ENCODE measurements at regions not wholly inside any gene's neighbourhood (a gene's known extent, or its start where the extent isn't known, plus 50 kb on each side); places are given as distances from the start of the nearest gene placed in this dataset.

DNA sequence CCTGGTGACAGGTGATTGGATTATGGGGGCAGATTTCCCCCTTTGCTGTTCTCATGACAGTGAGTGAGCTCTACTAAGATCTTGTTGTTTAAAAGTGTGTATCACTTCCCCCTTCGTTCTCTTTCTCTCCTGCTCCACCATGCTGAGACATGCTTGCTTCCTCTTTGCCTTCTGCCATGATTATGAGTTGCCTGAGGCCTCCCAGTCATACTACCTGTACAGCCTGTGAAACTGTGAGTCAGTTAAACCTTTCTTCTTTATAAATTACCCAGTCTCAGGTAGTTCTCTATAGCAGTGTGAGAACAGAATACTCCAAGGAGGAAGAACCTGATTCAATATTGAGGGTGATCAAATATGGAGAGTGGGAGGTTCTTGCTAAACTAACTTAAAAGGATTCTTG lies 724.9 kb downstream of the DOK5 start:
- H3K4me3 Mint-ChIP-seq (ENCODE audit: unreplicated experiment), result no peak overlapping the region
- intact Hi-C loops (cut with micrococcal nuclease; ENCODE audit: unreplicated experiment), result no loop called here
- Histone ChIP-seq H3K4me1 (no peaks in the 10 kb centered on the region), H3K4me3 (ENCODE audit: low read depth, low read length) (no peak overlapping the region), H3K27me3 (replicated peaks; ENCODE audit: control insufficient read depth, insufficient read depth, low read length) (no peaks in the 10 kb centered on the region), H3K36me3 (ENCODE audit: control insufficient read depth, insufficient read depth, low read length) (no peaks in the 10 kb centered on the region), H3K9me3 (0 out of 2 replicates have a peak, but pooled peaks cover 8% of the 10 kb centered on the region)
- TF ChIP-seq, protein P1, sequence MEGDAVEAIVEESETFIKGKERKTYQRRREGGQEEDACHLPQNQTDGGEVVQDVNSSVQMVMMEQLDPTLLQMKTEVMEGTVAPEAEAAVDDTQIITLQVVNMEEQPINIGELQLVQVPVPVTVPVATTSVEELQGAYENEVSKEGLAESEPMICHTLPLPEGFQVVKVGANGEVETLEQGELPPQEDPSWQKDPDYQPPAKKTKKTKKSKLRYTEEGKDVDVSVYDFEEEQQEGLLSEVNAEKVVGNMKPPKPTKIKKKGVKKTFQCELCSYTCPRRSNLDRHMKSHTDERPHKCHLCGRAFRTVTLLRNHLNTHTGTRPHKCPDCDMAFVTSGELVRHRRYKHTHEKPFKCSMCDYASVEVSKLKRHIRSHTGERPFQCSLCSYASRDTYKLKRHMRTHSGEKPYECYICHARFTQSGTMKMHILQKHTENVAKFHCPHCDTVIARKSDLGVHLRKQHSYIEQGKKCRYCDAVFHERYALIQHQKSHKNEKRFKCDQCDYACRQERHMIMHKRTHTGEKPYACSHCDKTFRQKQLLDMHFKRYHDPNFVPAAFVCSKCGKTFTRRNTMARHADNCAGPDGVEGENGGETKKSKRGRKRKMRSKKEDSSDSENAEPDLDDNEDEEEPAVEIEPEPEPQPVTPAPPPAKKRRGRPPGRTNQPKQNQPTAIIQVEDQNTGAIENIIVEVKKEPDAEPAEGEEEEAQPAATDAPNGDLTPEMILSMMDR (IDR thresholded peaks at IDR 0.05; ENCODE audit: insufficient read depth in 1 of 2, low read depth in 1 of 2, low read length in 1 of 2, severe bottlenecking in 1 of 2, unreplicated experiment in 1 of 2), result no peak
- H3K9me3 Mint-ChIP-seq (ENCODE audit: unreplicated experiment), result no peaks in the 10 kb centered on the region
- no peaks in the 10 kb centered on the region for H3K4me1 Mint-ChIP-seq (ENCODE audit: low read depth, unreplicated experiment)
- no peak for DNase-seq
- H3K27ac Mint-ChIP-seq (ENCODE audit: unreplicated experiment), result no peak overlapping the region
- no TSS peak for BruUV-seq (replicated peaks)
- H3K36me3 Mint-ChIP-seq (ENCODE audit: insufficient read depth, unreplicated experiment), result no peaks in the 10 kb centered on the region
- no peaks in the 10 kb centered on the region for H3K27me3 Mint-ChIP-seq (ENCODE audit: insufficient read depth, unreplicated experiment)
- CTCF ChIA-PET, result no interaction called here
- POLR2A ChIA-PET, result no interaction called here

DNA sequence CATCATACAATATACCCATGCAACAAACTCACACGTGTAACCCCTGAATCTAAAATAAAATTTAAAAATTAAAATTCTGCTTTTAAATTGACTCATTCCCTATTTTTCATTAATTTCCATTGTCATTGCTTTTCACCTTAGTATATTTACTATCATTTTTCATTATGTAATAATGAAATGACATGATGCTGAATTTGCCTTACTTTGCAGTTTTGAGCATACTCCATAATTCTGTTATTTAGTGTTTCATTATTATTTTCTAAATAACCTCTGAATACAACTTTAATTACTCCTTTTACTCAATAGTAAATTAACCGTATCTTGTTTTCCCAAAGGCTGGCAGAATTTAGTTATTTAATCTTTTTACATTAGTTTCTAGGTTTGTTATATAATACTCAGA lies 719.6 kb downstream of the DOK5 start:
- Mint-ChIP-seq H3K4me1 (ENCODE audit: low read depth, unreplicated experiment) (no peaks in the 10 kb centered on the region), H3K36me3 (ENCODE audit: insufficient read depth, unreplicated experiment) (no peaks in the 10 kb centered on the region), H3K27me3 (ENCODE audit: insufficient read depth, unreplicated experiment) (no peaks in the 10 kb centered on the region)

DNA sequence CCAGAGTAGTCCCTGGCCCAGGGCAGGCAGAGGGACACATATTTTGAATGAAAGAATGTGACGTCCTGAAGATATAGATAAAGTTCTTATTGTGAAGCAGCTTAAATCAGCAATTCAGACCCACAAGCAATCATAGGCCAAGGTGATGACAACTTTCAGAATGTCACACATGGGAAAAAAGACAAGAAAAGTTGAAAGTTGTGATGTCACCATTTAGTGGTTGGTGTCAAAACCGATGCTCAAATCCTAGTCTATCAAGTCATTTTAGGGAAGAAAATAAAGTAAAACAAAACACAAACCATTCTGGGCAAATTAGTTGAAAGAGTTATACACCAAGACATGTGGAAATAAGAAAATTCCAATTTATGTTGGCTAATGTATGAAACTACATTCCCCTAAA lies 710.8 kb downstream of the DOK5 start:
- no peak overlapping the region for H3K27ac Mint-ChIP-seq (ENCODE audit: unreplicated experiment)
- H3K9me3 Mint-ChIP-seq (ENCODE audit: unreplicated experiment), result no peaks in the 10 kb centered on the region
- TF ChIP-seq, protein P1 (IDR thresholded peaks at IDR 0.05; ENCODE audit: insufficient read depth in 1 of 2, low read depth in 1 of 2, low read length in 1 of 2, severe bottlenecking in 1 of 2, unreplicated experiment in 1 of 2), result no peak
- Histone ChIP-seq H3K27me3 (replicated peaks; ENCODE audit: control insufficient read depth, insufficient read depth, low read length) (no peaks in the 10 kb centered on the region), H3K9me3 (no peaks in the 10 kb centered on the region), H3K36me3 (ENCODE audit: control insufficient read depth, insufficient read depth, low read length) (no peaks in the 10 kb centered on the region), H3K4me1 (no peaks in the 10 kb centered on the region), H3K4me3 (ENCODE audit: low read depth, low read length) (no peak overlapping the region)
- no peaks in the 10 kb centered on the region for H3K36me3 Mint-ChIP-seq (ENCODE audit: insufficient read depth, unreplicated experiment)
- no peak for DNase-seq
- POLR2A ChIA-PET, result no interaction called here
- CTCF ChIA-PET, result no interaction called here
- peaks cover 2% of the 10 kb centered on the region for H3K27me3 Mint-ChIP-seq (ENCODE audit: insufficient read depth, unreplicated experiment)
- H3K4me1 Mint-ChIP-seq (ENCODE audit: low read depth, unreplicated experiment), result no peaks in the 10 kb centered on the region
- BruUV-seq (replicated peaks), result no TSS peak
- intact Hi-C loops (cut with micrococcal nuclease; ENCODE audit: unreplicated experiment), result no loop called here
- H3K4me3 Mint-ChIP-seq (ENCODE audit: unreplicated experiment), result no peak overlapping the region

More for the DNA sequence above, 719.6 kb downstream of the DOK5 start:
- H3K27ac Mint-ChIP-seq (ENCODE audit: unreplicated experiment), result no peak overlapping the region
- no peak for DNase-seq
- no TSS peak for BruUV-seq (replicated peaks)
- H3K4me1 ChIP-seq, result no peaks in the 10 kb centered on the region
- H3K4me3 Mint-ChIP-seq (ENCODE audit: unreplicated experiment), result no peak overlapping the region
- intact Hi-C loops (cut with micrococcal nuclease; ENCODE audit: unreplicated experiment), result no loop called here
- ChIA-PET CTCF (no interaction called here), POLR2A (no interaction called here)
- H3K4me3 ChIP-seq (ENCODE audit: low read depth, low read length), result no peak overlapping the region
- TF ChIP-seq, protein P1 (IDR thresholded peaks at IDR 0.05; ENCODE audit: insufficient read depth in 1 of 2, low read depth in 1 of 2, low read length in 1 of 2, severe bottlenecking in 1 of 2, unreplicated experiment in 1 of 2), result no peak
- no peaks in the 10 kb centered on the region for H3K27me3 ChIP-seq (replicated peaks; ENCODE audit: control insufficient read depth, insufficient read depth, low read length)
- no peaks in the 10 kb centered on the region for H3K36me3 ChIP-seq (ENCODE audit: control insufficient read depth, insufficient read depth, low read length)
- no peaks in the 10 kb centered on the region for H3K9me3 Mint-ChIP-seq (ENCODE audit: unreplicated experiment)
- H3K9me3 ChIP-seq, result 0 out of 2 replicates have a peak, but pooled peaks cover 9% of the 10 kb centered on the region

All from Caco-2 (cell line).